ENCODE measurements at regions not wholly inside any gene's neighbourhood (a gene's known extent, or its start where the extent isn't known, plus 50 kb on each side); places are given as distances from the start of the nearest gene placed in this dataset.

- no peak for DNase-seq
Observed at GRCh38 chr4:112852601-112853000, 196.9 kb upstream of the ANK2 start.

- no peak for DNase-seq
Observed at GRCh38 chr4:112853662-112854256, 195.7 kb upstream of the ANK2 start.

GRCh38 chr4:112854420-112854819 is 195.0 kb upstream of the ANK2 start:
- no peak for DNase-seq

GRCh38 chr4:112855058-112855457 is 194.4 kb upstream of the ANK2 start:
- no peak for DNase-seq

- DNase-seq, result no peak
Observed at GRCh38 chr4:112857461-112857860, 192.0 kb upstream of the ANK2 start.

- no peak for DNase-seq
Observed at GRCh38 chr4:112858751-112859150, 190.7 kb upstream of the ANK2 start.

- DNase-seq, result no peak
Observed at GRCh38 chr4:112859456-112860184, 189.8 kb upstream of the ANK2 start.

- DNase-seq, result no peak
Observed at GRCh38 chr4:112860830-112861690, 188.4 kb upstream of the ANK2 start.

- DNase-seq, result no peak
Observed at GRCh38 chr4:112861691-112862674, 187.5 kb upstream of the ANK2 start.

- DNase-seq, result no peak
Observed at GRCh38 chr4:112865443-112865842, 184.0 kb upstream of the ANK2 start.

- DNase-seq, result no peak
Observed at GRCh38 chr4:112876316-112876715, 173.1 kb upstream of the ANK2 start.

- DNase-seq, result no peak
Observed at GRCh38 chr4:112881842-112882241, 167.6 kb upstream of the ANK2 start.

- no peak for DNase-seq
Observed at GRCh38 chr4:112882286-112882685, 167.2 kb upstream of the ANK2 start.

- DNase-seq, result no peak
Observed at GRCh38 chr4:112884406-112884805, 165.0 kb upstream of the ANK2 start.

GRCh38 chr4:112885897-112886296 is 163.6 kb upstream of the ANK2 start:
- no peak for DNase-seq

- no peak for DNase-seq
Observed at GRCh38 chr4:112888622-112889021, 160.8 kb upstream of the ANK2 start.

GRCh38 chr4:112889199-112889598 is 160.3 kb upstream of the ANK2 start:
- no peak for DNase-seq

- DNase-seq, result no peak
Observed at GRCh38 chr4:112889619-112890527, 159.6 kb upstream of the ANK2 start.

- no peak for DNase-seq
Observed at GRCh38 chr4:112894480-112894879, 155.0 kb upstream of the ANK2 start.

GRCh38 chr4:112894951-112895350 is 154.5 kb upstream of the ANK2 start:
- no peak for DNase-seq

- no peak for DNase-seq
Observed at GRCh38 chr4:112895811-112896608, 153.4 kb upstream of the ANK2 start.

Measured in SHP77 treated with DMSO at 0.1 percent for 48 hours (cell line).